Spleen (tissue), 7 donors: ENCODE measurements at regions not wholly inside any gene's neighbourhood (a gene's known extent, or its start where the extent isn't known, plus 50 kb on each side); places are given as distances from the start of the nearest gene placed in this dataset.

ENCODE experiments used
- CTCF ChIP-seq, 11 experiments: fragments of 200-600 bp in 7 of 11; fragments of 450-650 bp in 4 of 11; sonication (generic) in 4 of 11; IDR thresholded peaks in 8 of 11; conservative IDR thresholded peaks in 3 of 11; 1 replicate in 7 of 11; 2 replicates in 4 of 11; pipeline versions ENCODE4 v1.4.0 to v1.8.0; 2016 to 2021; ENCODE audit warnings: antibody characterized with exemption in 11 of 11, inconsistent platforms in 4 of 11, mild to moderate bottlenecking in 1 of 11
- POLR2A ChIP-seq, 3 donors: fragments of 450-650 bp; IDR thresholded peaks; one replicate each; pipeline ENCODE4 v1.5.1; 2017; ENCODE audit warnings: antibody characterized with exemption in 3 of 3, mild to moderate bottlenecking in 1 of 3
- POLR2AphosphoS5 ChIP-seq, 3 donors: sonication (generic); formaldehyde crosslinking; IDR thresholded peaks; one replicate each; pipeline ENCODE4 v1.5.1; 2017; ENCODE audit warnings: antibody characterized with exemption in 3 of 3
- donor health status: DM: no; HTN: no; CAD: no; lungs with moderate emphysema.
- donor health status: DM: no; HTN: no; CAD: no.
- donor health status: DM: no; HTN: no; CAD: no.

GRCh38 chr3:169029674-169030285 is 633.7 kb downstream of the MECOM start:
- TF ChIP-seq CTCF (IDR thresholded peaks at IDR 0.05 in 8 of 11, conservative IDR thresholded peaks at IDR 0.05 in 3 of 11) (no peak), POLR2A (IDR thresholded peaks at IDR 0.05) (no peak), POLR2AphosphoS5 (IDR thresholded peaks at IDR 0.05) (no peak)
